GM06990 (cell line): ENCODE measurements at regions not wholly inside any gene's neighbourhood (a gene's known extent, or its start where the extent isn't known, plus 50 kb on each side); places are given as distances from the start of the nearest gene placed in this dataset.

Source experiments
- DNase-seq: peaks from one replicate; pipeline ENCODE4 v3.0.0-alpha.2; 2011; ENCODE audit not compliant: insufficient read length; ENCODE audit errors: extremely low read depth
- H3K27me3 ChIP-seq: replicated peaks from 2 replicates; pipeline ENCODE4 v1.6.0; 2011; ENCODE audit warnings: low read length; ENCODE audit not compliant: control insufficient read depth, insufficient read depth
- H3K36me3 ChIP-seq: 2 replicates; pipeline ENCODE4 v1.5.1; 2011; ENCODE audit warnings: low read length; ENCODE audit not compliant: control insufficient read depth, insufficient read depth
- H3K4me3 ChIP-seq: replicated peaks from 2 replicates; pipeline ENCODE4 v1.5.1; 2011; ENCODE audit warnings: low read depth, mild to moderate bottlenecking, control low read depth, low read length
- CTCF ChIP-seq: IDR thresholded peaks from 2 replicates; pipeline ENCODE4 v1.5.1; 2011; ENCODE audit warnings: low read length, control low read depth, mild to moderate bottlenecking, inconsistent platforms; ENCODE audit not compliant: insufficient read depth, poor library complexity, severe bottlenecking

GRCh38 chr3:40847551-40847992, 322.8 kb downstream of the ZNF621 start:
- no peak for TF ChIP-seq CTCF
- Histone ChIP-seq H3K4me3 (no peak overlapping the region), H3K36me3 (no peaks in the 10 kb centered on the region), H3K27me3 (no peaks in the 10 kb centered on the region; the same call in 1 of the 2 replicates)
- DNase-seq: no peak

- no peaks in the 10 kb centered on the region for H3K36me3 ChIP-seq
- TF ChIP-seq CTCF: no peak
- H3K27me3 ChIP-seq: no peaks in the 10 kb centered on the region; the same call in 1 of the 2 replicates
- no peak overlapping the region for H3K4me3 ChIP-seq
- no peak for DNase-seq
Measured at GRCh38 chr3:40848421-40848820, 323.7 kb downstream of the ZNF621 start.

- no peaks in the 10 kb centered on the region; the same call in 1 of the 2 replicates for H3K27me3 ChIP-seq
- no peak for TF ChIP-seq CTCF
- no peaks in the 10 kb centered on the region for H3K36me3 ChIP-seq
- no peak overlapping the region for H3K4me3 ChIP-seq
- no peak for DNase-seq
Measured at GRCh38 chr3:40850861-40851260, 326.1 kb downstream of the ZNF621 start.

GRCh38 chr3:40851836-40852235, 327.1 kb downstream of the ZNF621 start:
- no peak for TF ChIP-seq CTCF
- Histone ChIP-seq H3K4me3 (no peak overlapping the region), H3K36me3 (no peaks in the 10 kb centered on the region), H3K27me3 (no peaks in the 10 kb centered on the region; the same call in 1 of the 2 replicates)
- DNase-seq: no peak

GRCh38 chr3:40852712-40853111, 328.0 kb downstream of the ZNF621 start:
- Histone ChIP-seq H3K36me3 (no peaks in the 10 kb centered on the region), H3K4me3 (no peak overlapping the region), H3K27me3 (no peaks in the 10 kb centered on the region; the same call in 1 of the 2 replicates)
- TF ChIP-seq CTCF: no peak
- DNase-seq: no peak

GRCh38 chr3:40853474-40853873, 328.7 kb downstream of the ZNF621 start:
- TF ChIP-seq CTCF: no peak
- DNase-seq: no peak
- no peaks in the 10 kb centered on the region; the same call in 1 of the 2 replicates for H3K27me3 ChIP-seq
- no peak overlapping the region for H3K4me3 ChIP-seq
- no peaks in the 10 kb centered on the region for H3K36me3 ChIP-seq
